ENCODE measurements at regions not wholly inside any gene's neighbourhood (a gene's known extent, or its start where the extent isn't known, plus 50 kb on each side); places are given as distances from the start of the nearest gene placed in this dataset.

GRCh38 chr2:181352158-181352557 is 105.0 kb upstream of the ITGA4 start:
- no peak for TF ChIP-seq EZH2 (IDR thresholded peaks at IDR 0.05)
- no peak for TF ChIP-seq POLR2AphosphoS5 (IDR thresholded peaks at IDR 0.05; ENCODE audit: borderline replicate concordance, low read depth, low read length)
- TF ChIP-seq FOXP2 (optimal IDR thresholded peaks at IDR 0.05; ENCODE audit: control extremely low read depth, extremely low read length, insufficient read depth), result no peak
